CD14-positive monocyte (primary cell): ENCODE measurements at regions not wholly inside any gene's neighbourhood (a gene's known extent, or its start where the extent isn't known, plus 50 kb on each side); places are given as distances from the start of the nearest gene placed in this dataset.

Source experiments
- DNase-seq, 3 donors: peaks; one replicate each; pipeline ENCODE4 v3.0.0-alpha.2; 2011 to 2022
- H2AFZ ChIP-seq: 2 replicates; pipeline ENCODE4 v1.6.0; 2012; ENCODE audit warnings: mild to moderate bottlenecking, low read depth, low read length, inconsistent platforms; ENCODE audit not compliant: insufficient read depth, poor library complexity, severe bottlenecking
- H3K27ac ChIP-seq, 2 donors: 1 replicate in 1 of 2; 2 replicates in 1 of 2; pipeline ENCODE4 v1.5.1; 2012 to 2013; ENCODE audit warnings: low read length in 2 of 2, control low read depth in 1 of 2, inconsistent platforms in 1 of 2, low read depth in 1 of 2, mild to moderate bottlenecking in 1 of 2
- H3K27me3 ChIP-seq, 2 donors: one replicate each; pipeline versions ENCODE4 v1.6.0 to v1.6.1; 2011 to 2013; ENCODE audit warnings: low read length in 2 of 2; ENCODE audit not compliant: control insufficient read depth in 2 of 2, insufficient read depth in 2 of 2
- H3K36me3 ChIP-seq, 2 donors: replicated peaks in 1 of 2; 1 replicate in 1 of 2; 2 replicates in 1 of 2; pipeline versions ENCODE4 v1.5.1 to v1.6.1; 2012 to 2013; ENCODE audit warnings: low read length in 2 of 2, control low read depth in 1 of 2, inconsistent platforms in 1 of 2, mild to moderate bottlenecking in 1 of 2; ENCODE audit not compliant: insufficient read depth in 2 of 2, control insufficient read depth in 1 of 2
- H3K4me1 ChIP-seq, 2 donors: 1 replicate in 1 of 2; 2 replicates in 1 of 2; pipeline versions ENCODE4 v1.5.1 to v1.6.1; 2012 to 2013; ENCODE audit warnings: low read length in 2 of 2, control low read depth in 1 of 2, inconsistent platforms in 1 of 2, mild to moderate bottlenecking in 1 of 2, moderate library complexity in 1 of 2; ENCODE audit not compliant: insufficient read depth in 2 of 2, control insufficient read depth in 1 of 2
- H3K4me2 ChIP-seq: replicated peaks from 2 replicates; pipeline ENCODE3; 2012; ENCODE audit warnings: low read length, moderate library complexity, mild to moderate bottlenecking; ENCODE audit not compliant: poor library complexity, severe bottlenecking; ENCODE audit errors: extremely low read depth
- H3K4me3 ChIP-seq, 3 experiments: fragments of 200-600 bp in 1 of 3; sonication (generic) in 1 of 3; replicated peaks in 1 of 3; 1 replicate in 2 of 3; 2 replicates in 1 of 3; pipeline ENCODE4 v1.5.1; 2011 to 2013; ENCODE audit warnings: low read length in 3 of 3, mild to moderate bottlenecking in 3 of 3, control low read depth in 2 of 3, low read depth in 2 of 3, inconsistent platforms in 1 of 3, moderate library complexity in 1 of 3
- H3K79me2 ChIP-seq: 2 replicates; pipeline ENCODE4 v1.6.0; 2012; ENCODE audit warnings: mild to moderate bottlenecking, control low read depth, inconsistent platforms, low read length, moderate library complexity; ENCODE audit not compliant: insufficient read depth
- H3K9ac ChIP-seq: 2 replicates; pipeline ENCODE4 v1.6.0; 2017; ENCODE audit warnings: low read length, mild to moderate bottlenecking; ENCODE audit not compliant: insufficient read depth, poor library complexity, severe bottlenecking
- H3K9me3 ChIP-seq, 2 donors: replicated peaks in 1 of 2; 1 replicate in 1 of 2; 2 replicates in 1 of 2; pipeline versions ENCODE4 v1.5.1 to v1.6.1; 2012 to 2013; ENCODE audit warnings: low read length in 2 of 2, control low read depth in 1 of 2; ENCODE audit not compliant: control insufficient read depth in 1 of 2, insufficient read depth in 1 of 2
- H4K20me1 ChIP-seq: 2 replicates; pipeline ENCODE4 v1.6.0; 2012; ENCODE audit warnings: mild to moderate bottlenecking, low read length, control low read depth, moderate library complexity; ENCODE audit not compliant: insufficient read depth
- H3K27ac Mint-ChIP-seq, 7 donors: one replicate each; pipeline ENCODE4 v1.8.0; 2020; ENCODE audit warnings: mild to moderate bottlenecking in 7 of 7, mixed read lengths in 7 of 7, moderate library complexity in 6 of 7, inconsistent platforms in 2 of 7
- H3K27me3 Mint-ChIP-seq, 3 donors: one replicate each; pipeline ENCODE4 v1.8.0; 2021 to 2022; ENCODE audit warnings: low read depth in 3 of 3, mild to moderate bottlenecking in 3 of 3, mixed read lengths in 3 of 3, moderate library complexity in 3 of 3, inconsistent platforms in 1 of 3
- H3K36me3 Mint-ChIP-seq, 2 donors: one replicate each; pipeline ENCODE4 v1.8.0; 2020; ENCODE audit warnings: mixed read lengths in 2 of 2, inconsistent platforms in 1 of 2, mild to moderate bottlenecking in 1 of 2
- H3K4me1 Mint-ChIP-seq: one replicate; pipeline ENCODE4 v1.8.0; 2020; ENCODE audit warnings: mild to moderate bottlenecking, mixed read lengths
- H3K4me3 Mint-ChIP-seq, 2 donors: one replicate each; pipeline ENCODE4 v1.8.0; 2020; ENCODE audit warnings: mild to moderate bottlenecking in 2 of 2, mixed read lengths in 2 of 2, moderate library complexity in 1 of 2
- H3K9me3 Mint-ChIP-seq, 7 donors: one replicate each; pipeline ENCODE4 v1.8.0; 2020 to 2022; ENCODE audit warnings: mixed read lengths in 7 of 7, mild to moderate bottlenecking in 6 of 7, moderate library complexity in 6 of 7, inconsistent platforms in 2 of 7
- CTCF ChIP-seq: fragments of 200-600 bp; IDR thresholded peaks from one replicate; pipeline ENCODE4 v1.8.0; 2022; ENCODE audit warnings: antibody characterized with exemption, mild to moderate bottlenecking
- WGBS: methylation state at CpG from one replicate; pipeline ENCODE4 v1.1.5; 2013; ENCODE audit warnings: missing lambda C conversion rate; ENCODE audit not compliant: insufficient coverage; 5-methylcytosine and 5-hydroxymethylcytosine counted together
- intact Hi-C, 2 donors: fragments of 100-400 bp; cut with micrococcal nuclease; formaldehyde crosslinking; loops; one replicate each; pipeline versions ENCODE4 v1.15.0 to v1.15.1; 2023

GRCh38 chr18:42412281-42412680, 457.2 kb downstream of the PIK3C3 start:
- no peak overlapping the region for H2AFZ ChIP-seq
- H3K9me3 Mint-ChIP-seq, result peaks cover 3 to 11% (median 7%) of the 10 kb centered on the region in 7 donors
- DNase-seq, result no peak
- 80% methylated on average over 1 of the region's 2 CpGs for WGBS
- H3K27me3 Mint-ChIP-seq, result no peaks in the 10 kb centered on the region
- H4K20me1 ChIP-seq, result no peaks in the 10 kb centered on the region
- no peak overlapping the region for H3K4me2 ChIP-seq
- H3K9me3 ChIP-seq, result peaks cover 8 to 12% of the 10 kb centered on the region in 2 donors
- no peak for TF ChIP-seq CTCF
- no peaks in the 10 kb centered on the region for H3K27me3 ChIP-seq
- no peak overlapping the region for H3K9ac ChIP-seq
- H3K36me3 Mint-ChIP-seq, result no peaks in the 10 kb centered on the region
- H3K4me3 ChIP-seq, result no peak overlapping the region
- H3K79me2 ChIP-seq, result no peaks in the 10 kb centered on the region
- no peak overlapping the region for H3K27ac ChIP-seq
- no peaks in the 10 kb centered on the region for H3K4me1 ChIP-seq
- no peaks in the 10 kb centered on the region for H3K4me1 Mint-ChIP-seq
- no peaks in the 10 kb centered on the region for H3K36me3 ChIP-seq
- intact Hi-C loops, result no loop called here
- H3K27ac Mint-ChIP-seq, result no peak overlapping the region
- H3K4me3 Mint-ChIP-seq, result no peak overlapping the region

- H3K4me1 Mint-ChIP-seq, result no peaks in the 10 kb centered on the region
- no peaks in the 10 kb centered on the region for H3K4me1 ChIP-seq
- peaks cover 8 to 12% of the 10 kb centered on the region in 2 donors for H3K9me3 ChIP-seq
- no peak overlapping the region for H2AFZ ChIP-seq
- no peak for DNase-seq
- no peak overlapping the region for H3K4me3 Mint-ChIP-seq
- intact Hi-C loops, result no loop called here
- no peaks in the 10 kb centered on the region for H3K79me2 ChIP-seq
- H3K27ac ChIP-seq, result no peak overlapping the region
- H3K27me3 Mint-ChIP-seq, result no peaks in the 10 kb centered on the region
- no CpG with 5 or more reads among the region's 2 CpGs for WGBS
- no peaks in the 10 kb centered on the region for H3K36me3 ChIP-seq
- no peaks in the 10 kb centered on the region for H3K27me3 ChIP-seq
- H3K27ac Mint-ChIP-seq, result no peak overlapping the region
- no peak for TF ChIP-seq CTCF
- H3K4me2 ChIP-seq, result no peak overlapping the region
- no peak overlapping the region for H3K4me3 ChIP-seq
- no peaks in the 10 kb centered on the region for H3K36me3 Mint-ChIP-seq
- H3K9me3 Mint-ChIP-seq, result peaks cover 2 to 15% (median 6%) of the 10 kb centered on the region in 7 donors
- no peaks in the 10 kb centered on the region for H4K20me1 ChIP-seq
- no peak overlapping the region for H3K9ac ChIP-seq
Measured at GRCh38 chr18:42412896-42413295, 457.9 kb downstream of the PIK3C3 start.
